ENCODE measurements at regions not wholly inside any gene's neighbourhood (a gene's known extent, or its start where the extent isn't known, plus 50 kb on each side); places are given as distances from the start of the nearest gene placed in this dataset.

- DNase-seq = no peak
Measured at GRCh38 chr2:181252262-181253148, 204.7 kb upstream of the ITGA4 start.

- DNase-seq = no peak
Measured at GRCh38 chr2:181253438-181253837, 203.7 kb upstream of the ITGA4 start.

GRCh38 chr2:181255651-181256050, 201.5 kb upstream of the ITGA4 start:
- no peak for DNase-seq

GRCh38 chr2:181258720-181259119, 198.5 kb upstream of the ITGA4 start:
- peak; percentile 42 for DNase-seq

- DNase-seq = no peak
Measured at GRCh38 chr2:181262782-181263181, 194.4 kb upstream of the ITGA4 start.

- DNase-seq = no peak
Measured at GRCh38 chr2:181264001-181264400, 193.2 kb upstream of the ITGA4 start.

- DNase-seq = no peak
Measured at GRCh38 chr2:181264441-181264840, 192.7 kb upstream of the ITGA4 start.

GRCh38 chr2:181266614-181267013, 190.6 kb upstream of the ITGA4 start:
- DNase-seq = no peak

- no peak for DNase-seq
Measured at GRCh38 chr2:181268174-181268867, 188.9 kb upstream of the ITGA4 start.

GRCh38 chr2:181273986-181274385, 183.2 kb upstream of the ITGA4 start:
- DNase-seq = no peak

- DNase-seq = no peak
Measured at GRCh38 chr2:181275643-181276070, 181.5 kb upstream of the ITGA4 start.

GRCh38 chr2:181281206-181281832, 175.9 kb upstream of the ITGA4 start:
- no peak for DNase-seq

GRCh38 chr2:181285116-181285515, 172.1 kb upstream of the ITGA4 start:
- DNase-seq = no peak

GRCh38 chr2:181289698-181290097, 167.5 kb upstream of the ITGA4 start:
- DNase-seq = peak; percentile 22

GRCh38 chr2:181290182-181290581, 167.0 kb upstream of the ITGA4 start:
- no peak for DNase-seq

GRCh38 chr2:181294979-181295378, 162.2 kb upstream of the ITGA4 start:
- no peak for DNase-seq

GRCh38 chr2:181300600-181301291, 156.4 kb upstream of the ITGA4 start:
- no peak for DNase-seq

GRCh38 chr2:181304011-181304844, 153.0 kb upstream of the ITGA4 start:
- DNase-seq = no peak

- peak; percentile 19 for DNase-seq
Measured at GRCh38 chr2:181305301-181306123, 151.7 kb upstream of the ITGA4 start.

- no peak for DNase-seq
Measured at GRCh38 chr2:181306785-181307184, 150.4 kb upstream of the ITGA4 start.
